CD4-positive, CD25-positive, alpha-beta regulatory T cell (primary cell): ENCODE measurements at regions not wholly inside any gene's neighbourhood (a gene's known extent, or its start where the extent isn't known, plus 50 kb on each side); places are given as distances from the start of the nearest gene placed in this dataset.

ENCODE experiments used
- ATAC-seq, 2 donors: fragments of 150-1000 bp; cut with Tn5 transposase; one replicate each; pipeline ENCODE4 v1.10.0; 2021; ENCODE audit warnings: low read depth in 2 of 2, moderate number of reproducible peaks in 2 of 2, moderate library complexity in 1 of 2
- DNase-seq, 3 donors: peaks; one replicate each; pipeline versions ENCODE4 v3.0.0 to v3.0.0-alpha.2; 2012 to 2022; ENCODE audit warnings: mixed read lengths in 1 of 3
- H3K27ac ChIP-seq: one replicate; pipeline ENCODE4 v1.7.0; 2013; ENCODE audit warnings: mild to moderate bottlenecking, low read length; ENCODE audit not compliant: insufficient read depth, poor library complexity, severe bottlenecking
- H3K27me3 ChIP-seq: one replicate; pipeline ENCODE4 v1.7.0; 2013; ENCODE audit warnings: low read length; ENCODE audit not compliant: control insufficient read depth, insufficient read depth
- H3K36me3 ChIP-seq: one replicate; pipeline ENCODE4 v1.7.0; 2013; ENCODE audit warnings: mild to moderate bottlenecking, low read length, moderate library complexity; ENCODE audit not compliant: control insufficient read depth, insufficient read depth
- H3K4me1 ChIP-seq: 2 replicates; pipeline ENCODE4 v1.7.0; 2013; ENCODE audit warnings: mild to moderate bottlenecking, low read length; ENCODE audit not compliant: insufficient read depth, control insufficient read depth, poor library complexity, severe bottlenecking
- H3K4me3 ChIP-seq: one replicate; pipeline ENCODE4 v1.7.0; 2013; ENCODE audit warnings: low read depth, mild to moderate bottlenecking, low read length, moderate library complexity
- H3K9me3 ChIP-seq, 2 experiments: 1 replicate in 1 of 2; 2 replicates in 1 of 2; pipeline ENCODE4 v1.7.0; 2013; ENCODE audit warnings: low read length in 2 of 2, mild to moderate bottlenecking in 1 of 2, moderate library complexity in 1 of 2; ENCODE audit not compliant: control insufficient read depth in 2 of 2
- H3K27ac Mint-ChIP-seq, 3 donors: one replicate each; pipeline ENCODE4 v1.8.0; 2020 to 2022; ENCODE audit warnings: mild to moderate bottlenecking in 3 of 3, mixed read lengths in 3 of 3, moderate library complexity in 2 of 3
- H3K27me3 Mint-ChIP-seq: one replicate; pipeline ENCODE4 v1.8.0; 2022; ENCODE audit warnings: mild to moderate bottlenecking, mixed read lengths
- H3K36me3 Mint-ChIP-seq: one replicate; pipeline ENCODE4 v1.8.0; 2020; ENCODE audit warnings: mixed read lengths
- H3K4me1 Mint-ChIP-seq, 4 donors: one replicate each; pipeline ENCODE4 v1.8.0; 2020 to 2022; ENCODE audit warnings: mixed read lengths in 4 of 4, mild to moderate bottlenecking in 1 of 4
- H3K4me3 Mint-ChIP-seq, 4 donors: one replicate each; pipeline ENCODE4 v1.8.0; 2020 to 2022; ENCODE audit warnings: mild to moderate bottlenecking in 4 of 4, mixed read lengths in 4 of 4, moderate library complexity in 3 of 4
- H3K9me3 Mint-ChIP-seq, 7 donors: one replicate each; pipeline ENCODE4 v1.8.0; 2020 to 2022; ENCODE audit warnings: mixed read lengths in 7 of 7, mild to moderate bottlenecking in 3 of 7, moderate library complexity in 2 of 7

DNA sequence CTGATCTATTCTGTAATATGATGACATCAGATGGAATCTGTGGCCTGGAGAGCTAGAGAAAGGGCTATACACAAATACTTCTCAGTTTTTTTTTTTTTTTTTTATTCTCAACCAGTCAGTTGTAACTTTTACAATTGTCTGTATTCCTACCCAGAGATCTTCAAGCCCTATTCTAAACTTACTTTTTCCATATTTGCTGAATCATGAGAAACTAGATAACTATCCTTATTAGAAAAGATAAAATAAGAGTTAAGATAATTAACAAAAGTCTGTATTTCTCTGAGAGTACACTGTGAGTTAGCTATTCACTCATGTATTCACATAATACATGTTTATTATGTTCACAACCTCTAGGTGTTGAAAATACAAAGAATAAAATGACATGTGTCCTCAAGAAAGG, 1575.9 kb downstream of the EFNA5 start:
- ATAC-seq (no peak), DNase-seq (no peak)
- Histone ChIP-seq H3K9me3 (no peaks in the 10 kb centered on the region), H3K36me3 (no peaks in the 10 kb centered on the region), H3K27me3 (no peaks in the 10 kb centered on the region), H3K4me3 (no peak overlapping the region), H3K4me1 (no peaks in the 10 kb centered on the region), H3K27ac (no peak overlapping the region)
- H3K4me3 Mint-ChIP-seq = no peak overlapping the region
- no peaks in the 10 kb centered on the region for H3K4me1 Mint-ChIP-seq
- H3K36me3 Mint-ChIP-seq = no peaks in the 10 kb centered on the region
- peaks cover 0 to 13% (median 4%) of the 10 kb centered on the region in 7 donors for H3K9me3 Mint-ChIP-seq
- H3K27me3 Mint-ChIP-seq = no peaks in the 10 kb centered on the region
- no peak overlapping the region for H3K27ac Mint-ChIP-seq

DNA sequence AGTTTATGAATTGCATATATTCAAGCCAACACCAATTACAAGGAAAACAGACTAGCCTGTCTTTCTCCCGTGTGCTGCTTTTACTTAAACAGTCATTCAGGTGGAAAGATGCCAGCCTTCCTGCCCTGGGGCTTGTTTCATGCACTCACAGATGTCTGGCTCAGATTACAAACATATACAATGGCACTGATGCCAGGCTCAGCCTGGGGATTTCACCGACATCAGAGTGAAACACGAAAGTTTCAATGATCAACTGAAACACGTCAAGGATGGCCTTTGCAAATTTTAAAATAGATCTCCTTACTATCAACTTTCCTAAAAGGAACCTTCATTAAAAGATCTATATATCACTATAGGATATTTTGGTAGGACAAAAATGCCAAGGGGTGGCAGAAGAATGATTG, 1576.5 kb downstream of the EFNA5 start:
- H3K4me3 Mint-ChIP-seq = no peak overlapping the region
- H3K9me3 Mint-ChIP-seq = peaks cover 2 to 14% (median 6%) of the 10 kb centered on the region in 7 donors
- H3K36me3 Mint-ChIP-seq = no peaks in the 10 kb centered on the region
- Histone ChIP-seq H3K27ac (no peak overlapping the region), H3K4me3 (no peak overlapping the region), H3K9me3 (no peaks in the 10 kb centered on the region), H3K36me3 (no peaks in the 10 kb centered on the region), H3K4me1 (no peaks in the 10 kb centered on the region), H3K27me3 (no peaks in the 10 kb centered on the region)
- H3K4me1 Mint-ChIP-seq = no peaks in the 10 kb centered on the region
- no peaks in the 10 kb centered on the region for H3K27me3 Mint-ChIP-seq
- DNase-seq (no peak), ATAC-seq (no peak)
- H3K27ac Mint-ChIP-seq = no peak overlapping the region

DNA sequence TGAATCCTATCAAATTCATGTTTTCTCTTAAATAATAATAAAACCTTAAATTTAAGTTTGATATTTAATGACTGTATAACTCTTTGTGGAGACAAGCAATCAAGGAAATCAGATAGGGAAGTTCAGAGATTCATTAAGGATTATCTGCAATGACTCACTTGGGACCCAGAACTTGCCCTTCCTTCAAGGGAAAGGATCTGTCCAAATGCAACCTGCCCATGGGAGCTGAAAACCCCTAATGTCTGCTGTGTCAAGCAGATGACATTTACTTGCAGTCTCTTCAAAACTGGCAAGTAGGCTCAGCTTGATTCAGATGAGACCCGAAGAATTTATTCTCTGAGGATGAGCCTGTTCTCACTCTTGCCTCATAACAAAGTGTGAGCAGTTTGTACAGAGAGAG, 1577.6 kb downstream of the EFNA5 start:
- Histone ChIP-seq H3K27ac (no peak overlapping the region), H3K9me3 (no peaks in the 10 kb centered on the region), H3K4me3 (no peak overlapping the region), H3K36me3 (no peaks in the 10 kb centered on the region), H3K27me3 (no peaks in the 10 kb centered on the region), H3K4me1 (no peaks in the 10 kb centered on the region)
- Mint-ChIP-seq H3K9me3 (peaks cover 1 to 17% (median 2%) of the 10 kb centered on the region in 7 donors), H3K4me3 (no peak overlapping the region), H3K27ac (no peak overlapping the region), H3K27me3 (no peaks in the 10 kb centered on the region), H3K36me3 (no peaks in the 10 kb centered on the region), H3K4me1 (no peaks in the 10 kb centered on the region)
- DNase-seq (no peak), ATAC-seq (no peak)

DNA sequence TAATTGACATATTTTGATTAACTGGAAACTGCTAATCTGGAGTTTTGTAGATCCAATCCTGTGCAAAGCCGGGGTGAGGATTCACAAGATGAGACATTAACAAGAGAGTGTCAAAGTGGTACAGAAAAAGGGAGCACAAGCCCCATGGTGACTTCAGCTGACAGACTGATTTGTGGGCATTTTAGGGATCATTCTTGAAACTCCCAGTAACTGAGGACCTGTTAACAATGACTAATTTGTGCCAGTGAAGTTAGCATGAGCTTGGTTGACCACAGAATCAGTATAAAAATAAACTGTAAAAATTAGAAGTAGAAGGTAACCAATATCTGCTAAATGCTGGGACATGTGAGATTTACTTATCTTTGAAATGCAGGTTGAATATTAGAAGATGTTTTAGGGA, 1578.3 kb downstream of the EFNA5 start:
- Mint-ChIP-seq H3K36me3 (no peaks in the 10 kb centered on the region), H3K27ac (no peak overlapping the region), H3K9me3 (peaks cover 1 to 17% (median 2%) of the 10 kb centered on the region in 7 donors), H3K4me1 (no peaks in the 10 kb centered on the region), H3K4me3 (no peak overlapping the region), H3K27me3 (no peaks in the 10 kb centered on the region)
- ATAC-seq (no peak), DNase-seq (no peak)
- Histone ChIP-seq H3K9me3 (no peaks in the 10 kb centered on the region), H3K27me3 (no peaks in the 10 kb centered on the region), H3K4me3 (no peak overlapping the region), H3K36me3 (no peaks in the 10 kb centered on the region), H3K27ac (no peak overlapping the region), H3K4me1 (no peaks in the 10 kb centered on the region)

DNA sequence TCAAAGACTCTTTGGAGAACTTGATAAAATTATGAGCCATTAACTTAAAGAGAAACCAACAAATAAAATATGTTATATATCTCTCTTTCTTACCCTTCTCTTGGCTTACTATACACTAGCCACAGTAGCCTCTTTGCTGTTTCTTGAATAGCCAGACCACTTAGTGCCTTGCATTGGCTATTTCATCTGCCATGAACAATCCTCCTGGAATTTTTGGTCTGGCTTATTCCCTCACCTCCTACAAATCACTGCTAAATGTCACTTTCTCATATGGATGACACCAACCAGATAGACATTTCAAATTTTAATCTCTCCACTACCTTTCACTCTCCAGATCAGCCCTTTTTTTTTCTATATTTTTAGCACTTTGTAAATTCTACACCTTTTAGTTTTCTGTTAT, 1581.7 kb downstream of the EFNA5 start:
- Mint-ChIP-seq H3K4me1 (no peaks in the 10 kb centered on the region), H3K27ac (no peak overlapping the region), H3K27me3 (no peaks in the 10 kb centered on the region), H3K9me3 (peaks cover 0 to 18% (median 2%) of the 10 kb centered on the region in 7 donors), H3K36me3 (no peaks in the 10 kb centered on the region), H3K4me3 (no peak overlapping the region)
- no peak for ATAC-seq
- H3K4me1 ChIP-seq = no peaks in the 10 kb centered on the region
- no peak for DNase-seq
- H3K36me3 ChIP-seq = no peaks in the 10 kb centered on the region
- no peak overlapping the region for H3K4me3 ChIP-seq
- H3K27ac ChIP-seq = no peak overlapping the region
- no peaks in the 10 kb centered on the region for H3K27me3 ChIP-seq
- H3K9me3 ChIP-seq = no peaks in the 10 kb centered on the region

DNA sequence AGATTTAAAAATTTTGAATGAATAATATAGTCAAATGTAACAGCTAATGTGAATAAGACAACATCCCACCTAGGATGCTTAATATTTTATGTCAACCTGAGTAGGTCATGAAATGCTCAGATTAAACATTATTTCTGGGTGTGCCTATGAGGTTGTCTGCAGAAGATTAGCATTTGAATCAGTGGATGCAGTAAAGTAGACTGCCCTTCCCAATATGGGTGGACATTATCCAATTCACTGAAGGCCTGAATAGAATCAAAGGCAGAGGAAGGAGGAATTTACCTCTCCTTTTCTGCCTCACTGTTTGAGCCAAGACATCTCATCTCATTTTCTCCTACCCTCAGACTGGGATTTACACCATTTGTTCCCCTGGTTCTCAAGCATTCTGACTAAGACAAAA, 1582.3 kb downstream of the EFNA5 start:
- ATAC-seq (no peak), DNase-seq (no peak)
- Mint-ChIP-seq H3K4me1 (no peaks in the 10 kb centered on the region), H3K36me3 (no peaks in the 10 kb centered on the region), H3K4me3 (no peak overlapping the region), H3K27me3 (no peaks in the 10 kb centered on the region), H3K9me3 (peaks cover 0 to 18% (median 2%) of the 10 kb centered on the region in 7 donors), H3K27ac (no peak overlapping the region)
- Histone ChIP-seq H3K27me3 (no peaks in the 10 kb centered on the region), H3K9me3 (no peaks in the 10 kb centered on the region), H3K27ac (no peak overlapping the region), H3K36me3 (no peaks in the 10 kb centered on the region), H3K4me3 (no peak overlapping the region), H3K4me1 (no peaks in the 10 kb centered on the region)

DNA sequence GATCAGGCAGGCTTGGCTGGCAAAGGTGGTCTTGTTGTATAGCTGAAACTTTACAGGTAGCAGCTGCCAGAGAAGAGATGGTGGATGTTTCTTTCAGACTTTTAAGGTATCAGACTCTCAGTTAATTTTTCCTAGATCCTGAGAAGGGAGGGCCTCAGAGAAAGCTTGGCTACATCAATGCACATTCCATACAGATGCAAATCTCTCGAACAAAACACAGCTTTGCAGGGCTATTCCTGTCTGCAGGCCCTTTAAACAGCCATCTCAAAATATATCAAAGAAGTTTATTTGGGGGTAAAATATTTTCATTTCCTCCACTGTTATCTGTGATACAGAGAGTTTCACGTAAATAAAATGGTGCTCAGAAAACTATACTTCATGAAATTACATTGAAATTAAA, 1584.4 kb downstream of the EFNA5 start:
- no peak for ATAC-seq

DNA sequence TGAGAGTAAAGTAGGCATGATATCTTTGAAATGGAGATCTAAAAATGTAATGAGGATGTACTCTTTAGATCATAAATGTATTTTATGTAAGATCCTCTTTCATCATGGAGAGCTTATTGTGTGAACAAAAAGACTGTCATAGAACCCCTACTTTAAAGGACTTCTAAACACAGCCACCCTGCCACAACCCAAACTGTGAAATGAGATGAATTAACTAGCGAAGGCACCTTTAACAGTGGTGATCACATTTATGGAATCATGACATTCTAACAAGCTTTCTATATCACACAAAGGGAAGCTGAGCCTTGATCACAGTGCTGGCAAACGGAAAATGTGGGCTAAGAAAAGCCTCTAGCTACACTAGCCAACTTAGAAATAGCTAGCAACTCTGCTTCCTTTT, 1585.2 kb downstream of the EFNA5 start:
- Mint-ChIP-seq H3K27me3 (no peaks in the 10 kb centered on the region), H3K4me1 (no peaks in the 10 kb centered on the region), H3K36me3 (no peaks in the 10 kb centered on the region), H3K27ac (no peak overlapping the region), H3K4me3 (no peak overlapping the region), H3K9me3 (peaks cover 0 to 20% (median 2%) of the 10 kb centered on the region in 7 donors)
- H3K4me3 ChIP-seq = no peak overlapping the region
- ATAC-seq = no peak
- H3K27ac ChIP-seq = no peak overlapping the region
- H3K27me3 ChIP-seq = no peaks in the 10 kb centered on the region
- DNase-seq = no peak
- H3K9me3 ChIP-seq = no peaks in the 10 kb centered on the region
- H3K36me3 ChIP-seq = no peaks in the 10 kb centered on the region
- no peaks in the 10 kb centered on the region for H3K4me1 ChIP-seq

More for the DNA sequence above, 1584.4 kb downstream of the EFNA5 start:
- DNase-seq = no peak
- Histone ChIP-seq H3K4me3 (no peak overlapping the region), H3K4me1 (no peaks in the 10 kb centered on the region), H3K27ac (no peak overlapping the region), H3K9me3 (no peaks in the 10 kb centered on the region), H3K27me3 (no peaks in the 10 kb centered on the region), H3K36me3 (no peaks in the 10 kb centered on the region)
- Mint-ChIP-seq H3K27ac (no peak overlapping the region), H3K4me3 (no peak overlapping the region), H3K4me1 (no peaks in the 10 kb centered on the region), H3K9me3 (peaks cover 0 to 18% (median 3%) of the 10 kb centered on the region in 7 donors), H3K36me3 (no peaks in the 10 kb centered on the region), H3K27me3 (no peaks in the 10 kb centered on the region)
